A673 (cell line): ENCODE measurements at regions not wholly inside any gene's neighbourhood (a gene's known extent, or its start where the extent isn't known, plus 50 kb on each side); places are given as distances from the start of the nearest gene placed in this dataset.

Source experiments
- EZH2 ChIP-seq: fragments of 200-600 bp; sonication (generic); IDR thresholded peaks from 2 replicates; pipeline ENCODE4 v1.6.1; 2017; ENCODE audit warnings: borderline replicate concordance, low read depth, mild to moderate bottlenecking, mixed read lengths, antibody characterized with exemption, low read length; ENCODE audit not compliant: poor library complexity, severe bottlenecking
- TF ChIP-seq, protein P1 (sequence below): fragments of 300-800, 200-600 bp; sonication (generic); conservative IDR thresholded peaks from 2 replicates; pipeline ENCODE4 v1.5.1; 2017; ENCODE audit warnings: low read depth, mild to moderate bottlenecking, antibody characterized with exemption, low read length, moderate library complexity, mixed read lengths

DNA sequence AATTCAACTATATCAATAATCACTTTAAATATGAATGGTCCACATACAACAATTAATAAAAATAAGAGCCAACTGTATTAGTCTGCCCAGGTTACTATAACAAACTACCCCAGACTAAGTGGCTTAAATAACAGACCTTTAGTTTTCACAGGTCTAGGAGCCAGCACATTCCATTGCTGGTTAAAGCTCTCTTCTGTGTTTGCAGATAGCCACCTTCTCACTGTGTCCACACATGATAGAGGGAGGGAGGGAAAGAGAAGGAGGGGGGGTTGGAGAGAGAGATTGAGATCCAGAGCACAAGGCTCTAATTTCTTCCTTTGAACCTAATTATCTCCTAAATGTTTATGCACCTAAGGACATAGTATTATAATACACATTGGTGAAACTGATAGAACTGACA, 267.8 kb upstream of the NXPH2 start:
- TF ChIP-seq, protein P1, sequence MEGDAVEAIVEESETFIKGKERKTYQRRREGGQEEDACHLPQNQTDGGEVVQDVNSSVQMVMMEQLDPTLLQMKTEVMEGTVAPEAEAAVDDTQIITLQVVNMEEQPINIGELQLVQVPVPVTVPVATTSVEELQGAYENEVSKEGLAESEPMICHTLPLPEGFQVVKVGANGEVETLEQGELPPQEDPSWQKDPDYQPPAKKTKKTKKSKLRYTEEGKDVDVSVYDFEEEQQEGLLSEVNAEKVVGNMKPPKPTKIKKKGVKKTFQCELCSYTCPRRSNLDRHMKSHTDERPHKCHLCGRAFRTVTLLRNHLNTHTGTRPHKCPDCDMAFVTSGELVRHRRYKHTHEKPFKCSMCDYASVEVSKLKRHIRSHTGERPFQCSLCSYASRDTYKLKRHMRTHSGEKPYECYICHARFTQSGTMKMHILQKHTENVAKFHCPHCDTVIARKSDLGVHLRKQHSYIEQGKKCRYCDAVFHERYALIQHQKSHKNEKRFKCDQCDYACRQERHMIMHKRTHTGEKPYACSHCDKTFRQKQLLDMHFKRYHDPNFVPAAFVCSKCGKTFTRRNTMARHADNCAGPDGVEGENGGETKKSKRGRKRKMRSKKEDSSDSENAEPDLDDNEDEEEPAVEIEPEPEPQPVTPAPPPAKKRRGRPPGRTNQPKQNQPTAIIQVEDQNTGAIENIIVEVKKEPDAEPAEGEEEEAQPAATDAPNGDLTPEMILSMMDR = no peak
- TF ChIP-seq EZH2 = no peak
